Spinal cord (tissue), 9 donors: ENCODE measurements at regions not wholly inside any gene's neighbourhood (a gene's known extent, or its start where the extent isn't known, plus 50 kb on each side); places are given as distances from the start of the nearest gene placed in this dataset.

Experiments used
- DNase-seq, 6 donors: peaks; one replicate each; pipeline versions ENCODE4 v3.0.0 to v3.0.0-alpha.2; 2013 to 2015; ENCODE audit warnings: low spot score in 6 of 6, low read depth in 4 of 6
- H3K27ac ChIP-seq: one replicate; pipeline ENCODE4 v1.5.1; 2013; ENCODE audit warnings: low read depth, low read length, control low read depth
- H3K27me3 ChIP-seq: one replicate; pipeline ENCODE4 v1.6.1; 2013; ENCODE audit warnings: low read length; ENCODE audit not compliant: control insufficient read depth, insufficient read depth
- H3K36me3 ChIP-seq: one replicate; pipeline ENCODE4 v1.6.1; 2013; ENCODE audit warnings: low read length; ENCODE audit not compliant: control insufficient read depth, insufficient read depth
- H3K4me1 ChIP-seq: one replicate; pipeline ENCODE4 v1.6.1; 2013; ENCODE audit warnings: low read length; ENCODE audit not compliant: control insufficient read depth, insufficient read depth
- H3K4me3 ChIP-seq: one replicate; pipeline ENCODE4 v1.5.1; 2013; ENCODE audit warnings: low read depth, low read length, control low read depth
- H3K9me3 ChIP-seq: one replicate; pipeline ENCODE4 v1.6.1; 2013; ENCODE audit warnings: low read length; ENCODE audit not compliant: control insufficient read depth, insufficient read depth
- WGBS: methylation state at CpG from one replicate; pipeline ENCODE4 v1.1.5; 2013; ENCODE audit warnings: missing lambda C conversion rate; ENCODE audit not compliant: insufficient coverage; 5-methylcytosine and 5-hydroxymethylcytosine counted together
- donor health status: healthy.

GRCh38 chr3:145522893-145523651, 637.9 kb downstream of the PLOD2 start:
- Histone ChIP-seq H3K4me1 (no peaks in the 10 kb centered on the region), H3K9me3 (no peaks in the 10 kb centered on the region), H3K27ac (no peak overlapping the region), H3K36me3 (no peaks in the 10 kb centered on the region), H3K4me3 (no peak overlapping the region), H3K27me3 (no peaks in the 10 kb centered on the region)
- 95% methylated on average over 3 of the region's 4 CpGs for WGBS
- DNase-seq, result no peak

GRCh38 chr3:145531548-145531947, 629.4 kb downstream of the PLOD2 start:
- no peak for DNase-seq
- no peaks in the 10 kb centered on the region for H3K27me3 ChIP-seq
- H3K9me3 ChIP-seq, result no peaks in the 10 kb centered on the region
- no peaks in the 10 kb centered on the region for H3K4me1 ChIP-seq
- no peaks in the 10 kb centered on the region for H3K36me3 ChIP-seq
- H3K4me3 ChIP-seq, result no peak overlapping the region
- H3K27ac ChIP-seq, result no peak overlapping the region
- no CpG with 5 or more reads among the region's 1 CpG for WGBS

GRCh38 chr3:145533696-145534095, 627.3 kb downstream of the PLOD2 start:
- no peak overlapping the region for H3K4me3 ChIP-seq
- no peaks in the 10 kb centered on the region for H3K4me1 ChIP-seq
- peak in 1 of 6 donors; percentile 44 for DNase-seq
- H3K27ac ChIP-seq, result no peak overlapping the region
- H3K9me3 ChIP-seq, result no peaks in the 10 kb centered on the region
- no CpG with 5 or more reads among the region's 1 CpG for WGBS
- H3K27me3 ChIP-seq, result no peaks in the 10 kb centered on the region
- no peaks in the 10 kb centered on the region for H3K36me3 ChIP-seq

- no peak for DNase-seq
- no peak overlapping the region for H3K4me3 ChIP-seq
- no peaks in the 10 kb centered on the region for H3K9me3 ChIP-seq
- no peaks in the 10 kb centered on the region for H3K36me3 ChIP-seq
- H3K27ac ChIP-seq, result no peak overlapping the region
- no peaks in the 10 kb centered on the region for H3K27me3 ChIP-seq
- no peaks in the 10 kb centered on the region for H3K4me1 ChIP-seq
Measured at GRCh38 chr3:145536461-145536860, 624.5 kb downstream of the PLOD2 start.

- Histone ChIP-seq H3K4me3 (no peak overlapping the region), H3K4me1 (no peaks in the 10 kb centered on the region), H3K27ac (no peak overlapping the region), H3K36me3 (no peaks in the 10 kb centered on the region), H3K9me3 (no peaks in the 10 kb centered on the region), H3K27me3 (no peaks in the 10 kb centered on the region)
- WGBS, result no CpG with 5 or more reads among the region's 1 CpG
- DNase-seq, result no peak
Measured at GRCh38 chr3:145550522-145550921, 610.5 kb downstream of the PLOD2 start.

GRCh38 chr3:145557405-145557804, 603.6 kb downstream of the PLOD2 start:
- H3K9me3 ChIP-seq, result peaks cover 1% of the 10 kb centered on the region
- H3K4me1 ChIP-seq, result no peaks in the 10 kb centered on the region
- H3K27ac ChIP-seq, result no peak overlapping the region
- H3K4me3 ChIP-seq, result no peak overlapping the region
- no peaks in the 10 kb centered on the region for H3K36me3 ChIP-seq
- DNase-seq, result peak in 2 of 6 donors; percentile 18 to 64
- WGBS, result no CpG with 5 or more reads among the region's 2 CpGs
- H3K27me3 ChIP-seq, result no peaks in the 10 kb centered on the region

- Histone ChIP-seq H3K9me3 (no peaks in the 10 kb centered on the region), H3K4me1 (no peaks in the 10 kb centered on the region), H3K27ac (no peak overlapping the region), H3K36me3 (no peaks in the 10 kb centered on the region), H3K4me3 (no peak overlapping the region), H3K27me3 (no peaks in the 10 kb centered on the region)
- DNase-seq, result peak; percentile 10 to 68 (median 36)
- WGBS, result 39% methylated on average over 1 of the region's 1 CpG
Measured at GRCh38 chr3:145578471-145578870, 582.5 kb downstream of the PLOD2 start.

GRCh38 chr3:145581694-145582093, 579.3 kb downstream of the PLOD2 start:
- no peaks in the 10 kb centered on the region for H3K27me3 ChIP-seq
- H3K4me1 ChIP-seq, result no peaks in the 10 kb centered on the region
- no peaks in the 10 kb centered on the region for H3K36me3 ChIP-seq
- no peak overlapping the region for H3K4me3 ChIP-seq
- no peak overlapping the region for H3K27ac ChIP-seq
- H3K9me3 ChIP-seq, result no peaks in the 10 kb centered on the region
- no peak for DNase-seq

- Histone ChIP-seq H3K9me3 (no peaks in the 10 kb centered on the region), H3K27me3 (no peaks in the 10 kb centered on the region), H3K4me3 (no peak overlapping the region), H3K4me1 (no peaks in the 10 kb centered on the region), H3K36me3 (no peaks in the 10 kb centered on the region), H3K27ac (no peak overlapping the region)
- DNase-seq, result no peak
Measured at GRCh38 chr3:145604851-145605250, 556.1 kb downstream of the PLOD2 start.

- WGBS, result 77% methylated on average over 3 of the region's 3 CpGs
- Histone ChIP-seq H3K27ac (no peak overlapping the region), H3K36me3 (no peaks in the 10 kb centered on the region), H3K27me3 (no peaks in the 10 kb centered on the region), H3K4me3 (no peak overlapping the region), H3K9me3 (peaks cover 1% of the 10 kb centered on the region), H3K4me1 (no peaks in the 10 kb centered on the region)
- DNase-seq, result no peak
Measured at GRCh38 chr3:145620002-145620401, 541.0 kb downstream of the PLOD2 start.
